Loucy (cell line): ENCODE measurements at regions not wholly inside any gene's neighbourhood (a gene's known extent, or its start where the extent isn't known, plus 50 kb on each side); places are given as distances from the start of the nearest gene placed in this dataset.

ENCODE experiments used
- H2AFZ ChIP-seq: fragments of 200-600 bp; sonication (generic); 2 replicates; pipeline ENCODE4 v1.6.0; 2016; ENCODE audit warnings: antibody characterized with exemption, mild to moderate bottlenecking, low read length, moderate library complexity
- H3F3A ChIP-seq: fragments of 200-600 bp; 2 replicates; pipeline ENCODE4 v1.6.0; 2016; ENCODE audit warnings: antibody characterized with exemption, low read depth, mild to moderate bottlenecking
- H3K27me3 ChIP-seq: fragments of 200-600 bp; sonication (generic); 2 replicates; pipeline ENCODE4 v1.6.1; 2014; ENCODE audit warnings: low read length, mild to moderate bottlenecking; ENCODE audit not compliant: insufficient read depth, poor library complexity, severe bottlenecking
- H3K36me3 ChIP-seq: fragments of 200-600 bp; sonication (generic); 2 replicates; pipeline ENCODE4 v1.6.1; 2016; ENCODE audit warnings: low read length; ENCODE audit not compliant: insufficient read depth
- H3K4me1 ChIP-seq: fragments of 200-600 bp; sonication (generic); 2 replicates; pipeline ENCODE4 v1.5.1; 2014; ENCODE audit warnings: low read length, mild to moderate bottlenecking; ENCODE audit not compliant: insufficient read depth, poor library complexity, severe bottlenecking
- H3K4me2 ChIP-seq: fragments of 200-600 bp; sonication (generic); 2 replicates; pipeline ENCODE4 v1.6.0; 2014; ENCODE audit warnings: antibody characterized with exemption, low read length, low read depth, mild to moderate bottlenecking; ENCODE audit not compliant: poor library complexity, severe bottlenecking
- H3K4me3 ChIP-seq: fragments of 200-600 bp; sonication (generic); 2 replicates; pipeline ENCODE4 v1.5.1; 2014; ENCODE audit warnings: low read length, mild to moderate bottlenecking, mixed read lengths; ENCODE audit not compliant: poor library complexity, severe bottlenecking
- H3K79me2 ChIP-seq: fragments of 200-600 bp; sonication (generic); 2 replicates; pipeline ENCODE4 v1.6.1; 2014; ENCODE audit warnings: low read length; ENCODE audit not compliant: insufficient read depth
- H3K9ac ChIP-seq: fragments of 200-600 bp; sonication (generic); 2 replicates; pipeline ENCODE4 v1.6.0; 2014; ENCODE audit warnings: mild to moderate bottlenecking, low read depth, low read length, moderate library complexity; ENCODE audit not compliant: poor library complexity, severe bottlenecking
- H3K9me2 ChIP-seq: fragments of 200-600 bp; sonication (generic); replicated peaks from 2 replicates; pipeline ENCODE4 v1.6.1; 2016; ENCODE audit warnings: low read depth, low read length, mixed read lengths
- H3K9me3 ChIP-seq: fragments of 200-600 bp; sonication (generic); 2 replicates; pipeline ENCODE4 v1.6.1; 2014; ENCODE audit warnings: mild to moderate bottlenecking, antibody characterized with exemption, low read length, low read depth; ENCODE audit not compliant: insufficient read depth
- H4K20me1 ChIP-seq: fragments of 200-600 bp; sonication (generic); 2 replicates; pipeline ENCODE4 v1.6.0; 2014; ENCODE audit warnings: antibody characterized with exemption, low read length, mild to moderate bottlenecking; ENCODE audit not compliant: insufficient read depth, poor library complexity, severe bottlenecking
- EZH2phosphoT487 ChIP-seq: fragments of 200-600 bp; IDR thresholded peaks from 2 replicates; pipeline ENCODE4 v1.6.1; 2018; ENCODE audit warnings: antibody characterized with exemption, mild to moderate bottlenecking, moderate library complexity, borderline replicate concordance
- TF ChIP-seq, protein P1 (sequence below): fragments of 200-600 bp; sonication (generic); conservative IDR thresholded peaks from 2 replicates; pipeline ENCODE4 v1.5.1; 2014; ENCODE audit warnings: mild to moderate bottlenecking, antibody characterized with exemption, low read length

DNA sequence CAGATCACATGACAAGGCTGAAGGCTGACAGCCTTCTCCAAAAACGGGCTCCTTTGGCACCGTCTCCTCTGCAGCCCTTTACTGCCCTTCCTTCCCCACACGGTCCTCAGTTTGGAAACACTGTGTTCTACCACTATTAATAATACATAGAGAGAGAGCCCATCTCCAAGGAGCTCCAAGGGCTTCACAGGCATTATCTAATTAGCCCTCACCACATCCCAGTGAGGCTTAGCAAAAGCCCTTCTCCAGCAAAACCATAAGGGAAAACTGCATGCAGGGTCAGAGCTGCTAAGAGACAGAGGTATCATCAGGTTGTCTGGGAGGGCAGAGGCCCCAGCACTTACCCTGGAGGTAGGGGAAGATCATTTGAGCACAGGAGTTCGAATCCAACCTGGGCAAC, 169.3 kb upstream of the JARID2 start:
- Histone ChIP-seq H2AFZ (no peak overlapping the region), H3K4me1 (peaks cover 19% of the 10 kb centered on the region), H3K9me2 (no peaks in the 10 kb centered on the region), H3K4me2 (no peak overlapping the region), H3K9ac (no peak overlapping the region), H3K27me3 (no peaks in the 10 kb centered on the region), H3K4me3 (no peak overlapping the region), H3K36me3 (no peaks in the 10 kb centered on the region), H4K20me1 (no peaks in the 10 kb centered on the region), H3K79me2 (no peaks in the 10 kb centered on the region), H3K9me3 (no peaks in the 10 kb centered on the region), H3F3A (no peaks in the 10 kb centered on the region)
- TF ChIP-seq, protein P1, sequence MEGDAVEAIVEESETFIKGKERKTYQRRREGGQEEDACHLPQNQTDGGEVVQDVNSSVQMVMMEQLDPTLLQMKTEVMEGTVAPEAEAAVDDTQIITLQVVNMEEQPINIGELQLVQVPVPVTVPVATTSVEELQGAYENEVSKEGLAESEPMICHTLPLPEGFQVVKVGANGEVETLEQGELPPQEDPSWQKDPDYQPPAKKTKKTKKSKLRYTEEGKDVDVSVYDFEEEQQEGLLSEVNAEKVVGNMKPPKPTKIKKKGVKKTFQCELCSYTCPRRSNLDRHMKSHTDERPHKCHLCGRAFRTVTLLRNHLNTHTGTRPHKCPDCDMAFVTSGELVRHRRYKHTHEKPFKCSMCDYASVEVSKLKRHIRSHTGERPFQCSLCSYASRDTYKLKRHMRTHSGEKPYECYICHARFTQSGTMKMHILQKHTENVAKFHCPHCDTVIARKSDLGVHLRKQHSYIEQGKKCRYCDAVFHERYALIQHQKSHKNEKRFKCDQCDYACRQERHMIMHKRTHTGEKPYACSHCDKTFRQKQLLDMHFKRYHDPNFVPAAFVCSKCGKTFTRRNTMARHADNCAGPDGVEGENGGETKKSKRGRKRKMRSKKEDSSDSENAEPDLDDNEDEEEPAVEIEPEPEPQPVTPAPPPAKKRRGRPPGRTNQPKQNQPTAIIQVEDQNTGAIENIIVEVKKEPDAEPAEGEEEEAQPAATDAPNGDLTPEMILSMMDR: no peak
- TF ChIP-seq EZH2phosphoT487: no peak

DNA sequence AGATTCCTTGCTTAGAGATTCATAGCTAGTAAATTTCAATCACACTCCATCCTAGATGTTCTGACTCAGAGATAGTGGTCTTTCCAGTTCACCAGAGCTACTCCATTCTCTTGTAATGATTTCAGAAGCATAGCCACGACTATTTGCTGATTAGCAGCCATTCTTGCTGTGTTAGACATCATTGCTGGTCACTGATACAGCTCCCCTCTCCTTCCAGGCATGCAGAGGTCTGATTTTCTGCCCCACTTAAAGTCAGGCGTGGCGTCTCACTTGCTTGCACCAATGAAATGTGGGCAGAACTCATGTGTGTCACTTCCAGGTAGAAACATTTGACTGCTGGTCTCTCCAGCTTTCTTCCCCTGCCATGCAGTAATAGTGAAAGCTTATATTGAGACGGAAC, 168.9 kb upstream of the JARID2 start:
- Histone ChIP-seq H3K27me3 (no peaks in the 10 kb centered on the region), H3F3A (no peaks in the 10 kb centered on the region), H3K4me3 (no peak overlapping the region), H4K20me1 (no peaks in the 10 kb centered on the region), H3K9ac (peak overlapping the region; percentile 12), H3K36me3 (no peaks in the 10 kb centered on the region), H3K4me2 (no peak overlapping the region), H3K9me3 (no peaks in the 10 kb centered on the region), H3K9me2 (no peaks in the 10 kb centered on the region), H2AFZ (peak overlapping the region; percentile 25; the same call in 1 of the 2 replicates), H3K79me2 (no peaks in the 10 kb centered on the region), H3K4me1 (peaks cover 20% of the 10 kb centered on the region)
- no peak for TF ChIP-seq EZH2phosphoT487
- TF ChIP-seq, protein P1: no peak

DNA sequence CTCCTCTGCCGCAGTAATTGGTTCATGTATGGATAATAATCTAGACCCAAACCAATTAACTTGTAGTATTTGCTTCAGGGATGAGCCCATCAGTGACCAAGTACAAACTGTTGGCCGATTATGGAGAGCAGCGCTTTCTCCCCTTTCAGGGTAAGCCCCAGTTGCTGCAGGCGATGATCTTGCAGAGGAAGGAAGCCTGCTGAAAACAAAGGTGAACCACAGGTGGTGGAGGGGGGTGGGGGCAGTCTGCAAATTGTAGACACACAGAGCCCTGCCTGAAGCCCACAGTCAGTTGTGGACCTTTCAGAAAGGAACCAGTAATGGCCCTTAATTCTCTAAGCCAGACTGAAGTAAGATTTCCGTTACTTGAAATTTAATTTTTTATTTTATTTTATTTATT, 167.9 kb upstream of the JARID2 start:
- Histone ChIP-seq H3K4me1 (peaks cover 25% of the 10 kb centered on the region), H3K27me3 (no peaks in the 10 kb centered on the region), H2AFZ (no peak overlapping the region), H3F3A (no peaks in the 10 kb centered on the region), H3K4me2 (peak overlapping the region; percentile 21), H3K4me3 (no peak overlapping the region), H3K9me2 (no peaks in the 10 kb centered on the region), H3K9me3 (no peaks in the 10 kb centered on the region), H3K9ac (peak overlapping the region; percentile 12), H4K20me1 (no peaks in the 10 kb centered on the region), H3K79me2 (no peaks in the 10 kb centered on the region), H3K36me3 (no peaks in the 10 kb centered on the region)
- TF ChIP-seq, protein P1: no peak
- TF ChIP-seq EZH2phosphoT487: no peak
